Osteocyte (in vitro differentiated cells): ENCODE measurements at regions not wholly inside any gene's neighbourhood (a gene's known extent, or its start where the extent isn't known, plus 50 kb on each side); places are given as distances from the start of the nearest gene placed in this dataset.

ENCODE experiments used
- DNase-seq: peaks from one replicate; pipeline ENCODE4 v3.0.0; 2021; ENCODE audit warnings: mixed read lengths; ENCODE audit not compliant: unreplicated experiment; ENCODE audit errors: extremely low spot score
- H3K27ac Mint-ChIP-seq: one replicate; pipeline ENCODE4 v1.8.0; 2021; ENCODE audit warnings: mild to moderate bottlenecking, mixed read lengths; ENCODE audit not compliant: unreplicated experiment
- H3K27me3 Mint-ChIP-seq: one replicate; pipeline ENCODE4 v1.8.0; 2021; ENCODE audit warnings: mixed read lengths; ENCODE audit not compliant: unreplicated experiment
- H3K36me3 Mint-ChIP-seq: one replicate; pipeline ENCODE4 v1.8.0; 2021; ENCODE audit warnings: mixed read lengths; ENCODE audit not compliant: unreplicated experiment
- H3K4me1 Mint-ChIP-seq: one replicate; pipeline ENCODE4 v1.8.0; 2021; ENCODE audit warnings: mixed read lengths; ENCODE audit not compliant: unreplicated experiment
- H3K4me3 Mint-ChIP-seq: one replicate; pipeline ENCODE4 v1.8.0; 2021; ENCODE audit warnings: mild to moderate bottlenecking, moderate library complexity, mixed read lengths; ENCODE audit not compliant: unreplicated experiment
- H3K9me3 Mint-ChIP-seq: one replicate; pipeline ENCODE4 v1.8.0; 2021; ENCODE audit warnings: mixed read lengths; ENCODE audit not compliant: unreplicated experiment
- CTCF ChIP-seq: fragments of 200-600 bp; sonication (generic); IDR thresholded peaks from 2 replicates; pipeline ENCODE4 v1.5.0; 2021; ENCODE audit warnings: antibody characterized with exemption, mild to moderate bottlenecking, moderate library complexity

- no peaks in the 10 kb centered on the region for H3K9me3 Mint-ChIP-seq
- no peak for TF ChIP-seq CTCF
- DNase-seq, result no peak
- H3K4me1 Mint-ChIP-seq, result no peaks in the 10 kb centered on the region
- no peaks in the 10 kb centered on the region for H3K36me3 Mint-ChIP-seq
- H3K27me3 Mint-ChIP-seq, result no peaks in the 10 kb centered on the region
- H3K4me3 Mint-ChIP-seq, result no peak overlapping the region
- no peak overlapping the region for H3K27ac Mint-ChIP-seq
These were observed 273.3 kb upstream of the RASGEF1B start for GRCh38 chr4:81745050-81745449.

GRCh38 chr4:81743731-81744435 is 272.2 kb upstream of the RASGEF1B start:
- no peak overlapping the region for H3K27ac Mint-ChIP-seq
- no peaks in the 10 kb centered on the region for H3K4me1 Mint-ChIP-seq
- no peaks in the 10 kb centered on the region for H3K9me3 Mint-ChIP-seq
- no peak overlapping the region for H3K4me3 Mint-ChIP-seq
- no peaks in the 10 kb centered on the region for H3K36me3 Mint-ChIP-seq
- no peak for DNase-seq
- TF ChIP-seq CTCF, result no peak
- H3K27me3 Mint-ChIP-seq, result no peaks in the 10 kb centered on the region

DNA sequence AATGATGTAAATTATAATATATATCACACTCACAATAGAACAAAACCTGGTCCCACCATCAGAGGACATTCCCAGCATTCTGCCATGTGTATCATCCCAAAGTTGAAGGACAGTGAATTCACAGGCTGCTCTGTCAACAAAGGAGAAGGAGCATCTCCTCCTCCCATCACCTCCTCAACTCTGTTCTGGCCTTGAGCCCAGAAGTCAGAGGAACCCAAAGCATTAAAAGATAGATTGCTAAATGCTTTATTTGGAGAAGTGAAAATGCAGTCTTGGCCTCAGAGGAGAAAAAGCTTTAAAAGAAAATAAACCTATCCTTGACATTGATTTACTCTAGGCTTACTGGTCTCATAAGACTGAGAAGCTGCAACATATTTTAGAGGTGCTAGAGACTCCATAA is 268.8 kb upstream of the RASGEF1B start:
- Mint-ChIP-seq H3K4me1 (no peaks in the 10 kb centered on the region), H3K4me3 (no peak overlapping the region), H3K27ac (no peak overlapping the region)

GRCh38 chr4:81738891-81739290 is 267.2 kb upstream of the RASGEF1B start:
- H3K9me3 Mint-ChIP-seq, result no peaks in the 10 kb centered on the region
- no peaks in the 10 kb centered on the region for H3K4me1 Mint-ChIP-seq
- H3K4me3 Mint-ChIP-seq, result no peak overlapping the region
- TF ChIP-seq CTCF, result no peak
- no peak for DNase-seq
- no peak overlapping the region for H3K27ac Mint-ChIP-seq
- H3K36me3 Mint-ChIP-seq, result no peaks in the 10 kb centered on the region
- H3K27me3 Mint-ChIP-seq, result peaks cover 4% of the 10 kb centered on the region

More for the DNA sequence above, 268.8 kb upstream of the RASGEF1B start:
- Mint-ChIP-seq H3K9me3 (no peaks in the 10 kb centered on the region), H3K27me3 (peaks cover 4% of the 10 kb centered on the region), H3K36me3 (no peaks in the 10 kb centered on the region)
- DNase-seq, result no peak
- TF ChIP-seq CTCF, result no peak

- H3K36me3 Mint-ChIP-seq, result no peaks in the 10 kb centered on the region
- no peaks in the 10 kb centered on the region for H3K4me1 Mint-ChIP-seq
- H3K4me3 Mint-ChIP-seq, result no peak overlapping the region
- no peak for DNase-seq
- no peaks in the 10 kb centered on the region for H3K9me3 Mint-ChIP-seq
- H3K27me3 Mint-ChIP-seq, result peaks cover 4% of the 10 kb centered on the region
- TF ChIP-seq CTCF, result no peak
- no peak overlapping the region for H3K27ac Mint-ChIP-seq
These were observed 266.3 kb upstream of the RASGEF1B start for GRCh38 chr4:81737865-81738559.
